ENCODE measurements at regions not wholly inside any gene's neighbourhood (a gene's known extent, or its start where the extent isn't known, plus 50 kb on each side); places are given as distances from the start of the nearest gene placed in this dataset.
"Not testable (repeated sequence)": the region's sequence is repeated elsewhere in the genome, so short reads cannot be mapped to it uniquely, and the experiment has no call there.

- DNase-seq (ENCODE audit: low read depth in 2 of 2) = peak; percentile 62 to 69
These were observed 62.6 kb upstream of the CDR2 start for GRCh38 chr16:22436823-22437652.

DNA sequence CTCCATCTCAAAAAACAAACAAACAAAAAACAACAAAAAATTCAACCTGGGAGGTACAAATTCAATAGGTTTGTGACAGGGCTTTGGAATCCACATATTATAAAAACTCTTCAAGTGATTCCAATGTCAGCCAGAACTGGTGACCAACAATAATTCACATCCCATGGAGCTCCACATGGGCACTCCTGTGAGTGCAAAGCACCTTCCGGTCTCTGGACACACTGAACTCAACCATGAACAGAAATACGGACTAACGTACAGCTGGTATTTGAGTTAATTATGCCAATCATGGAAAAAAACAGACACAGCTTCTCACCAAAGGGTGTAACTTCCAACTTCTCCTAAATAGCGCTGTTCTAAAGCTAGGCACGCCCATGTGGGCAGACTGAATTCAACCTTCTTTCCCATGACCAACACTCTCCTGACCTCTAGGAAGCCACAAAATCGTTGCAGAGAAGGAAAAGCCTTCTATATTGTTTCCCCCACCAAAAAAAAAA, 62.0 kb upstream of the CDR2 start:
- DNase-seq (ENCODE audit: low read depth in 2 of 2) = not testable (repeated sequence)

GRCh38 chr16:22431314-22431713, 56.9 kb upstream of the CDR2 start:
- not testable (repeated sequence) for DNase-seq (ENCODE audit: low read depth in 2 of 2)

GRCh38 chr16:22428654-22429053, 54.2 kb upstream of the CDR2 start:
- DNase-seq (ENCODE audit: low read depth in 2 of 2) = no peak

- no peak for DNase-seq (ENCODE audit: low read depth in 2 of 2)
These were observed 53.1 kb upstream of the CDR2 start for GRCh38 chr16:22427556-22427955.

GRCh38 chr16:22425847-22426246, 51.4 kb upstream of the CDR2 start:
- DNase-seq (ENCODE audit: low read depth in 2 of 2) = no peak

DNA sequence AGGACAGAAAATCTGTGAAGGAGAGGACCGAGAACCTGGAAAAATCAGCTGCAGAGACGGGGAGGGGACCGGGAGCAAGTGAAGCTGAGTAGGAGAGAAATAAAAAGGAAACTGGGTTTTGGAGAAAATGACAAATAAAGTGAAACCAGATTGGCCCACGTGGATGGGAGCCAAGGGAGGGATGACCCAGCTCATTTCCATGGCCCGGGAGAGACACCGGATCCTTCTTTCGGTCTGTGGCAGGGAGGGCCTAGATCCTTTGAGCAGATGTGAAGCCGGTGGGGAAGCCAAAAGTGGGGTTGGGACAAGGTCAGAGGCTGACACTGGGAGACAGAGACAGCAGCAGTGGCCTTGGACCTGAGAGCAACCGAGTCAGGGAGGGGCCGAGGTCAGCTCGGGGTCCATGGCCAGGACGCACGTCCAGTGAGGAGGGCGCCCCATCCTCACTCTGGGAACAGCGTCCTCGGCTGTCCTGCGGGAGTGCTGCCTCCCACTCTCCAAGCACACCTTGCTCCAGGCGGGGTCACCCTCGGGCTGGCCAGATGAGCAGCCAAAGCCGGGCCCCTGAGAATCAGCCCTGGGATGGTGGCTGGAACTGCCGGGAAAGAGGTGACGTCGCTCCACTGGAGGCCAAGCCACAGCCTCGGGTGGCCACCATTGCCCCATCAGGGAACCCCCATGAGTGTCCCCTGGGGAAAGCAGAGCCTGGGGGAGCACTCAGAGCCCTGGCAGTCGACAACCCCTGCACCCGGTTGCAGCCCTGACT, 50.8 kb upstream of the CDR2 start:
- no peak for DNase-seq (ENCODE audit: low read depth in 2 of 2)

GRCh38 chr16:22424161-22424937, 49.9 kb upstream of the CDR2 start:
- no peak for DNase-seq (ENCODE audit: low read depth in 2 of 2)

Data from stimulated activated CD4-positive, alpha-beta T cell treated with anti-CD3 and anti-CD28 coated beads, Interleukin-4, amount 100 ng/mL, for 48 hours (primary cell).